ENCODE measurements at regions not wholly inside any gene's neighbourhood (a gene's known extent, or its start where the extent isn't known, plus 50 kb on each side); places are given as distances from the start of the nearest gene placed in this dataset.
"Not testable (repeated sequence)": the region's sequence is repeated elsewhere in the genome, so short reads cannot be mapped to it uniquely, and the experiment has no call there.

DNA sequence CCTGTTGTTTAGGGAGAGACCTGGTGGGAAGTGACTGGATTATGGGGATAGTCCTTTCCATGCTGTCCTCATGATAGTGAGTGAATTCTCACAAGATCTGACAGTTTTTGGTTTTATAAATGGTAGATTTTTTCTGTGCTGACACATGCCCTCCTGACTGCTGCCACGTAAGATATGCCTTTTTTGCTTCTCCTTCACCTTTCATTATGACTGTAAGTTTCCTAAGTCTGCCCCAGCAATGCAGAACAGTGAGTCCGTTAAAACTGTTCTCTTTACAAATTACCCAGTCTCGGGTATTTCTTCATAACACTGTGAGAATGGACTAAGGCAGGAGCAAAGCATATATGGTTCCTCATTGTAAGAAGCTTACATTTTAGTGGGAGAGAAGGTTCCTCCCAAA is 1727.2 kb downstream of the NCAM2 start:
- no peak for DNase-seq (ENCODE audit: low read depth in 2 of 2)

DNA sequence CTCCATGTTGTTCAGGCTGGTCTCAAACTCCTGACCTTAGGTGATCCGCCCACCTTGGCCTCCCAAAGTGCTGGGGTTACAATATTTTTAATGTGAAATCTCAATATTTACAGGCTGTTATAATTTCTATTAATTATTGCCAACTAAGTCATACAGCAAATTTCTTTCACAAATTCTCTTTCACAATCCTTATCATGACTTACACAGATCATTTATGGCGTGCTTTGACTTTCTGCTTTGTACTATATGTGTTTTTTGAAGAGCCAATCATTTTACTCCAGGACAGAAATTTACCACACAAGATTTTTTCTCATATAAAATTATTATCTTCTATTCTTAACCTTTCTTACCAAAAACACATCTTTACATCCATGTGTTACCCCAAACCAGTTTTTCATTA is 1729.9 kb downstream of the NCAM2 start:
- DNase-seq (ENCODE audit: low read depth in 2 of 2): no peak

DNA sequence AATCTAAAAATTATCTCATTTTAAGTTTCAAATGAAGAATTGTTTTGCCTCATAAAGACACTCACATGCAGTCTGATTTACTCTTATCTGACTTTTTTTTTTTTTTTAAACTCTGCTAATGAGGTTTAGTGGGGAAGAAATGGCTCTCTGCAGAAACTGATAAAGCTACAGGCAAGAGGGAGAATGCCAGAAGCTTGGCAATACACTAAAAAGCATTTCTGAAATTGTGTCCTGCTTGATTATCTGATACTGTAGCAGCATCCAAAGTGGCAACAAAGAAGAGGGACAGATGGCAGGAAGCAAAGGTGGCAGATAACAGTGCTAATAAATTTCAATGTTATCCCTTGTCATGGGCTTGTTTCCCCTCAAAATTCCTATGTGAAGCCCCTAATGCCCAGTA is 1744.9 kb downstream of the NCAM2 start:
- no peak for DNase-seq (ENCODE audit: low read depth in 2 of 2)

DNA sequence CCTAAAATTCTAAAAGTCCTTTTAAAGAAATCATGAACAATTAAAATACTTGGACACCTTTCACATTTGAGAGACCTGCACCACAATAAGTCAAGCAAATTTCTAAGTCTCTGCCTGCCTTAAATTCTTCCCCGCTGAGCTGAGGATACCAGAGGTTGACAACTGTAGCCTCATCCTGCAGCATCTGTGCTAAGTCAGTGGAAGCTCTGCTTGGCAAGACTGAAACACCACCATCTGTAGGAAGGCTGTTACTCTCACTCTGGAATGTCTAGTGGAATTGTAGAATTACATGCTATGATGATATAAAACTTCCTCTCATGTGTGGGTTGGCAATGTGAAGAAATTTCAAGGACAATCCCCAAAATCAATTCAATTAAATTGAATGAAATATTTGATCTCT is 1756.5 kb downstream of the NCAM2 start:
- no peak for DNase-seq (ENCODE audit: low read depth in 2 of 2)

DNA sequence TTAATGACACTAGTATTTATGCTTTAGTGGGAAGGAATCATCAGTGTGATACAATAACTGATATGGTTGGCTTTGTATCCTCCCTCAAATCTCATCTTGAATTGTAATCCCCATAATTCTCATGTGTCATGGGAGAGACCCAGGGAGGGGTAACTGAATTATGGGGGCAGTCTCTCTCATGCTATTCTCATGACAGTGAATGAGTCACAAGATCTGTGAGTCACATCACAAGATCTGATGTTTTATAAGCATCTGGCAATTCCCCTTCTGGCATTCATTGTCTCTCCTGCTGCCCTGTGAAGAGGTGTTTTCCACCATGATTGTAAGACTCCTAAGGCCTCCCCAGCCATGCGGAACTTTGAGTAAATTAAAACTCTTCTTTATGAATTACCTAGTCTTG is 1760.3 kb downstream of the NCAM2 start:
- no peak for DNase-seq (ENCODE audit: low read depth in 2 of 2)

DNA sequence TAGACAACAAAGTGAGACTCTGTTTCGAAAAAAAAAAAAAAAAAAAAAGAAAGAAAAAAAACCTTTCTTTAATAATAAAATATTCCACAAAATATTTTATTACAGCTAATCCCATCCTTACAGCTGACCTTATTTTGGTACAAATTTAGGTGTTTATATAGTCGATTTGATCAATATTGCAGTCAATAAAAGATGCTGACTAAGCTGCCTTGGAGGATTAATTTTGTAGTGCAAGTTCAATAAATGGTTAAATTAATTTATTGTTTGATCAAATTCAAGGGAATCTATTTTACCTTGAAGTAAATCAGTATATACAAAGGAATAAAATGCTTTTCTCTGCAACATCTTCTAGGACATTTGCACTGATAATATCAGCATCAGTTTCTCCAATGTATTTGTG is 1764.3 kb downstream of the NCAM2 start:
- no peak for DNase-seq (ENCODE audit: low read depth in 2 of 2)

DNA sequence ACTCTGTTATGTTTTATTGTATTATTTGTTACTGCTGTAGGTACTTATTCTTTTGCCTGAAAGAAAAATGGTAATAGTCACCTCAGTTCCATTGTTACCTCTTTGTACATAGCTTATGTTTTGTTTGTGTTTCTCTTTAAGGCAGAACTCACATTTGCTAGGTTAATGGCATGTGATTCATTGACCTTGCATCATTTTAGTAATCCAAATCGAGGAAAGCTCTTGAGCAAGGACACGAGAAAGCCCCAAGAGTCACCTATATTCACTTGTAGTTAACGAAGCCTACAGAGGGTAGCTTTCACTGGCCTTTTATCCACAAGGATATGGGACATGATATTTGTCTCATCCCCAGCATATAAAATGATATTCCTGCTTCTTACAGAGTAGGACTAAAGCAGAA is 1765.2 kb downstream of the NCAM2 start:
- DNase-seq (ENCODE audit: low read depth in 2 of 2): no peak

DNA sequence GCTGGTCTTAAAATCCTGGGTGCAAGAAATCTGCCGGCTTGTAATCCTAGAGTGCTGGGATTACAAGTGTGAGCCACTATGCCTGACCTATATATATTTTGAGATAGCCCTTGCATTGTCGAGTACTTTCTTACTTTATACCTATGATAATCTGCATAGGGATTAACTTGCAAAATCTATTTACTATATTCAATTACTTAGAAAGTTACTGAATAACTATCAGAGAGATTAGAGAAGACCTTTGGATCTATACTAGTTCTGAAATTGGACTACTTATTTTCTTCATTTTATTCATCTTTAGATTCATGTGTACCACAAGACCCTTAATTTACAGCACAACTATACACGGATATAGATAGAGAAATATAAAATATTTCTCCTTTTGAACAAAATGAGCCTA is 1766.0 kb downstream of the NCAM2 start:
- no peak for DNase-seq (ENCODE audit: low read depth in 2 of 2)

DNA sequence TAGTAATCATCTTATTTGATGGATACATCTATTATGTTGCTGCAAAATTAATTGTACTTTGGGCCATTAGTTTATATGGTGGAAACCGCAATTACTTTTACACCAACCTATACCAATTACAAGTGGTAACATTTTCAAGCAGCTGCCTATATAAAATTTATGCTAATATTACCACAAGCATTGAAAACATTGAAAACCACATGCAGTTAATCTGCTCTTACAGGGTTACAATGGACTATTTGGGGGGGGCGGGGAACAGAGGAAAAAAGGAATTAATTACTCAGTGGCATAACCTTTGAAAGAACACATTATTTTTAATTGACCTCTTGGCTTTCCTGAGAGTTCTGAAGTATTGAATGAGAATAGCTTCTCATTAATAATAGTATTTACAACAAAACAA is 1793.2 kb downstream of the NCAM2 start:
- DNase-seq (ENCODE audit: low read depth in 2 of 2): no peak

DNA sequence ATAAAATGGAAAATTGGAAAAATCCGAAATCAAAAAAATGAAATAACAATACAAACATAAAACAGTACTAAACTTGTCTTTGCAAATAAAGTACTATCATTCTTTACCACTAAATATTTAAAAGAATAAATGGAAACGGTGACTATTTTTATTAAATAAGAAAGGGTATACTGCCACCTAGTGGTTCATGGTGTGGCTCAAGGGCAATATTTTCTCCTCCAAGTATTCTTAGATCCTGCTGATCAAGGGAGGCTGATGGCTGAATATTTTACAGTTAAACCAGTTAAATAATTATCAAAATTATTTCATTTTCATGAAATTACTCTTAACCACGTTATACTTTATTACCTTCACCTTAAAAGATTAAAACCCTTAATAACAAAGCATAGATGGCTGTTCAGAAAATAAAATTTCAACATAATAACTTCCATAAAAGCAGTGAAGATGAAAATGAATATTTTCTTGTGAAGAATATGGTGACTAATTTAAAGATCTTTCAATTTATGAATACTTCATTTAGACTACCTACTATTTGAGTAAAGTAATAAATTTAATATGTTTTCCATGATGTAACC is 1793.9 kb downstream of the NCAM2 start:
- DNase-seq (ENCODE audit: low read depth in 2 of 2): peak; percentile 9 to 52

DNA sequence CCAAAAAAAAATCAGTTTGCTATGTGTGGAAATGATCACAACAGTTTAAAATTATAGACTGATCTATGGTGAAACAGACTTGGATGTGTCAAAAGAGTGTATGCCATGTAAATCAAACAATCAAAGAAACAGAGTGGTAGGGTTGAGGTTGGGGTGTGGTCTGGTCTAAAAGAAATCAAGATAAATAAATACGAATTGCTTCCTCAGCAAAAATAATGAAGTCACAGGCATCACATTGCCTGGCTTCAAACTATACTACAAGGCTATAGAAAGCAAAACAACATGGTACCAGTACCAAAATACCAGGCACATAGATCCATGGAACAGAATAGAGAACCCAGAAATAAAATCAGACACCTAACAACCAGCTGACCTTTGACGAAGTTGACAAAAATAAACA is 1796.9 kb downstream of the NCAM2 start:
- no peak for DNase-seq (ENCODE audit: low read depth in 2 of 2)

DNA sequence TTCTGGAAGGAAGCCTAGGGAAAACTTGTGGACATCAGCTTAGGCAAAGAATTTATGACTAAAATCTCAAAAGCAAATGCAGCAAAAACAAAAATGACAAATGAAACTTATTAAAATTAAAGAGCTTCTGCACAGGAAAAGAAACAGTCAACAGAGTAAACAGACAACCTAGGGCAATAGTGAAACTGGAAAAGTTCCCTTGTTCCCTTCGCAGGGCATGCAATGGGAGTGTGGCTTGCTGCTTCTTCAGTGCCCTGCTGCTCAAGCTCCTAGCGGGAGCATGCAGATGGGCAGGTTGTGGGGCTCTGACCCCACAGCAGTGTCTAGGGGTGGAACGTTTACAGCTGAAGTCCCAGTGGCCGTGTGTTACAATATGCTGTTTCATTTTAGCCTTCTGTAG is 1797.4 kb downstream of the NCAM2 start:
- DNase-seq (ENCODE audit: low read depth in 2 of 2): no peak

DNA sequence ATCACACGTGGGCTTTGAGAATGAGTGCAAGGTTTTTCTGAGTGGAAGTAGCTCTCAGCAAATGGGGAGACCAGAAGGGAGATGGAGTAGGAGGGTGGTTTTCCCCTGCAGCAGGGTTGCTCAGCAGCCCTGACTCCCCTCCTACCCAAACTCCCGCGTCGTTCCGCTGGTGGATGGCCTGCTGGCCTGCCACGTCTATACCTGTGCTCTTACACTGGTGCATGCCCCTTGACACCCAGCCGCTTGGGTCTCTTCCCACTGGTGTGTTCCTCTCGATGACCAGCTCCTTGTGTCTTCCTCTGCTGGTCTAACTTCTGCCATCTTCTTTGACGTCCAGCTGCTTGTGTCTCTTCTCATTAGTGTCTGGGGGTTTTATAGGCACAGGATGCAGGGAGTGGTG is 1797.9 kb downstream of the NCAM2 start:
- no peak for DNase-seq (ENCODE audit: low read depth in 2 of 2)

DNA sequence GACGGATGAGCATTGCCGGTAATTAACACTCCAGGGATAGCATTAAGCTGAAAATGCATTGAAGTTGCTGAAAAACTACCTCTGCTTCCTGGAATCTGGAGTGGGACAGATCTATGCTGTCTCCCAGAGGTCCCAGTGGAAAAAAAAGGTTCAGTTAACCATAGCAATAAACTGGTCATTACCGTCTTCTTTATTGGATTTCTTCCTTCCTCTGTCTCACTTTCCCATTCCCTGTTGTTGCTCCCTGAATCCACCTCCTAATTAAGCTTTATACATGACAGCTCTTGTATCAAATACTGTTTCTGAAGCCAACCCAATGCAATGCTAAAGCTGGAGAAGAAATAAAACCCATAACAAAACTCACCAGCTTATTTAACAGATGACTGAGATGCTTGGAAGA is 1805.9 kb downstream of the NCAM2 start:
- DNase-seq (ENCODE audit: low read depth in 2 of 2): no peak

DNA sequence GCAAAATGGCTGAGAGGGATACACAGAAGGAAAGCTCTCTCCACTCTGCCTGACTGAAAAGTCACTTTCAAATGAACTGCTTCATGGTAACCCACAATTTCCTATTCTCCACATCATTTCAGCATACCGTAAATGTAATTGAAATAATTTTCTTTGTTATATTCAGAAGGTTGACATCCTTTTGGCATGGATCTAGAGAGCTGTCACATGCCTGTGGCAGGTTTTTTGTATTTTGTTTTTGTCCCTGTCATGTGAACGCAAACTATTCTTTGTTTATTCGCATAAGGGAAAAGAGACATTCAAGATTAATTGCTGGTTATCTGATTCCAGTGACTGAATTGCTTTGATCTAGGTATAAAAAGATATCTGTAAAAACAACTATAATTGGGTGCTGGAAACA is 1808.1 kb downstream of the NCAM2 start:
- no peak for DNase-seq (ENCODE audit: low read depth in 2 of 2)

DNA sequence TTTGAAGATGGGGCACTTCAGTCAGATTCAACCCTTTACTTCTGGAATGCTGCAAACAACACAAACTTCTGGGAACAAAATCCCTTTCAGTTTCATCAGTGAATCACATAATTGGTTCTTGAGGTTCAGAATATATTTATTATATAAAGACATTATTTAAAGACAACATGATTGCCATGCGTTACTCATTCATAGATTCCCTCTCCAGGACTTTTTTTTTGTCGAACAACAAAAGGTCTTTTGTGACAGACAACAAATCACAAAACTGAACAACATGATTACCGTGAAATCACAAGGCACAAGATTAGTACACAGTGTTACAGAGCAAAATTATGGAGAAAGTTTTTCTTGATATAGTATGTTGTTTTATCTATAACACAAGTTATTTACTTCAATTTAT is 1815.0 kb downstream of the NCAM2 start:
- no peak for DNase-seq (ENCODE audit: low read depth in 2 of 2)

DNA sequence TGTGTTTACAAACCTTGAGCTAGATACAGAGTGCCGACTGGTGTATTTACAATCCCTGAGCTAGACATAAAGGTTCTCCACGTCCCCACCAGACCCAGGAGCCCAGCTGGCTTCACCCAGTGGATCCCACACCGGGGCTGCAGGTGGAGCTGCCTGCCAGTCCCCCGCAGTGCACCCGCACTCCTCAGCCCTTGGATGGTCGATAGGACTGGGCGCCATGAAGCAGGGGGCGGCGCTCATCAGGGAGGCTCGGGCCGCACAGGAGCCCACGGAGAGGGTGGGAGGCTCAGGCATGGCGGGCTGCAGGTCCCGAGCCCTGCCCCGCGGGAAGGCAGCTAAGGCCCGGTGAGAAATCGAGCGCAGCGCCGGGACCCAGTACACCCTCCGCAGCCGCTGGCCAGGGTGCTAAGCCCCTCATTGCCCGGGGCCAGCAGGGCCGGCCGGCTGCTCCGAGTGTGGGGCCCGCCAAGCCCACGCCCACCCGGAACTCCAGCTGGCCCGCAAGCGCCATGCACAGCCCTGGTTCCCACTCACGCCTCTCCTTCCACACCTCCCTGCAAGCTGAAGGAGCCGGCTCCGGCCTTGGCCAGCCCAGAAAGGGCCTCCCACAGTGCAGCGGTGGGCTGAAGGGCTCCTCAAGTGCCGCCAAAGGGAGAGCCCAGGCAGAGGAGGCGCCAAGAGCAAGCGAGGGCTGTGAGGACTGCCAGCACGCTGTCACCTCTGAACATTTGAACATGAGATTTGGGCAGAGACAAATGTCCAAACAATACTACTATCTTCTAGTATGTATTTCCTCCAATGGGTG is 1820.7 kb downstream of the NCAM2 start:
- not testable (repeated sequence) for DNase-seq (ENCODE audit: low read depth in 2 of 2)

DNA sequence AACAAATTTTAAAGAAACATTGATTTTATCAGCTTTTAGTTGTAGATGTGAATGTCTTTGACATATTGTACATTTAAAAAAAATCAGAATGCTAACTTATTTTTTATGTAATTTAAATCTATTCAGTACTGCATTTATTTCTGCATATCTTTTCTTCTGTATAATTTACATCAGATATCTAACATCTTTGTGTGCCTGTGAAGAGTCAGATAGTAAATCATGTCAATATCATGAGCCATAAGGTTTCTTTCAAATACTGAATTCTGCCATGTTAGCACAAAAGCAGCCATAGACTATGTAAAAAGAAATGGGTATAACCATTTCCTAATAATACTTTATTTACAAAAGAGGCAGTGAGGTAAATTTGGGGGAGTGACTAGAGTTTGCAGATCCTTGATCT is 1829.2 kb downstream of the NCAM2 start:
- no peak for DNase-seq (ENCODE audit: low read depth in 2 of 2)

DNA sequence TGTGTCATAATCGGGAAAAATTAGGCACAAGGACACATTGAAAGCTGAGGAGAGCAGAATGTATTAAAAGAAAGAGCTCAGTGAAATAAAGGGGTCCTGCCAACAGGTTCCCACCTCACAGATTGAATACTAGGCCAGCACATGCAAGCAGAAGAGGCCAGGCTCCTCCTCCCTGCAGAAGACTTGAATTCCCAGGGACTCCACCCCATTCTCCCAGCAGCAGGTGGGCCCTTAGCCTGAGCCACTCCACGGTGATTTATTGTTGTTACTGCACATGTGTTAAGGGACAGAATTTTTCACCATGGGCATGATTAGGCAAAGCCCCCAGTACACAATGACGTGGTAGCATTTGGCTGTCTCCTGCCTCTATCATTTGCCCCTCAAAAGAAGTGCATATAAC is 1844.7 kb downstream of the NCAM2 start:
- no peak for DNase-seq (ENCODE audit: low read depth in 2 of 2)

DNA sequence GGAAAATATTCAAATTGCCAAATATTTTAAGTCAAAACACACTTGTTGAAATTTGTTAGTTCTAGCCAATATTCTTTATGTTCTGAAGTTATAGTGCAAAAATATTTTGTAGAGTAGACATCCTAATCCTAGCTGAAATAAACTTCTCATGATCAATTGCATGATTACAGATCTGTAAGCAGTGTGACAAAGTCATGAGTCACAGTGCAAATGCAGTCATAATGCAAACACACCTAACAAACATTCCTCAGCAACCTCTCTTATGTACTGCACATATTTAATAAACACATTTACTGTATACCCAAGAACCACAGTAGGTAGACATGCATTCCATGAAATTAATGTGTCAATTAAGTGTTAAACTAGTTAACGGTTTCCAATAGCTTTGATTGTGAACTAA is 1857.4 kb downstream of the NCAM2 start:
- peak in 1 of 2 donors; percentile 17 for DNase-seq (ENCODE audit: low read depth in 2 of 2)

DNA sequence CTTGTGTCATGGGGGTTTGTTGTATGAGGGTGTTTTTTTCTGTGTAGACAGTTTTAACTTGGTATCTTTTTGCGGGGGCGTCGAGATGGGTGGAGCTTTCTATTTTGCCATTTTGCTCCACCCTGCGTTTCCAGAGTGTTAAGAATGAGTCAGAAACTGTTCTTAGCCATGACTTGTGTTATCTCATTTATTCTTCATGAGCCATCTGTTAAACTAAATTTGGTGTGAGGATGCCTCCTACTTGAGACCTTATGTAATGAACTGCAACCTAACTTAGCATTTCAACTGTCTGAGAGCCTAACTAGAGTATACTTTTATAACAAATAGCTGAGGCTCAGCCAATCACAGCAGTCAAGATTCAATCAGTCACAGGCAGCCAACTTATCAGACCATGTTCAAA is 1873.5 kb downstream of the NCAM2 start:
- DNase-seq (ENCODE audit: low read depth in 2 of 2): no peak

DNA sequence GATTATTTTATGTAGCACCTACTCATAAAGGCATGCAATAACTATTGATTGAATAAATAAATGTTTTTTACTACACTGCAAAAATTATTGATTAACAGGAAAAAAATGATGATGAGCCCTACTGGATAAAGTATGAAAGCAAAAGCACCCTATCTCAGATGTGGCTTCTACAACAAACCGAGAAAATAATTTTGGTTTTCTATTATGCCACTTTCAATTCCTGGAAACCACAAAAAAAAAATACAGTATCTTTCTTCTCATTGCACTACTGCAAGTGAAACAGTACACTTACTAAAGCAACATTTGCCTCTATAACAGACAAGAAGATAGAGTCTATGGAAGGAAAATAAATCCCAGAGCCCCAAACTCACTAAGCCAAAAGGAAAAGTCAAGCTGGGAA is 1882.4 kb downstream of the NCAM2 start:
- DNase-seq (ENCODE audit: low read depth in 2 of 2): no peak

DNA sequence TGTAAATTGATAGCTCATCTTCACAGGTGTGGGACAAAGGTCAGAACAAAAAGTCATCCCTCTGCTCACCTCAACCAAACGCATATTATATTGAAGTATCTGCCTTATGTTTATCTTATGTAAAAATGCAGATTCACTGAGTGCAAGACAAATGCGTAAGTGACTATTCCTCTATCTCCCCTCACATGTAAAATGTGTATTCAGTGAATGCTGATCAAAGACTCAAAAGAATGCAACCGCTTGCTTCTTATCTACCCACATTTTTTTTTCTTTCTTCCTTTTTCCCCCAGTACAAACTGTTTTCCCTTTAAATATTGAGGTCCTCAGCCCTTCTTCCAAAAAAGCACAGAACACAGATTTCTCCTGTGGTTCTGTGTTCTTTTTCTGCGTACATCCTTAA is 1882.9 kb downstream of the NCAM2 start:
- DNase-seq (ENCODE audit: low read depth in 2 of 2): no peak

DNA sequence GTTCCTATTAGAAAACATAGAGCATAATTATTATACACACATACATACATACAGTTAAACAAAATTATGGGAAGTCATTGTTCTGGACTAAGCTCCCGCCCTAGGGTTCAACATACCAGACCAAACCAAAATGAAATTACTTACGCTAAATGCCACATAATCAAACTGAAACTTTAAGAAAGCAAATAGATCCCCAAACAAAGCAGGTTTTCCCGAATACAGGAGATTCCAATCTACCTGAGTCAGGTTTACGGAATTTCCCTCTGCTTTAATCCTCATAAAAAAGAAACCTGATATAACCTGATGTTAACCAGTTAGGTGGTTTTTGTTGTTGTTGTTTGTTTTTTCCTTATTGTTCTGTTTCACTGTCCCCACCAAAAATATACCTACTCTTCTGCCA is 1886.9 kb downstream of the NCAM2 start:
- no peak for DNase-seq (ENCODE audit: low read depth in 2 of 2)
